GM10248 (cell line): ENCODE measurements at regions not wholly inside any gene's neighbourhood (a gene's known extent, or its start where the extent isn't known, plus 50 kb on each side); places are given as distances from the start of the nearest gene placed in this dataset.

ENCODE experiments used
- CTCF ChIA-PET: fragments of 300-600 bp; sonication (Branson Sonifier 250); formaldehyde crosslinking; extraction: SDS; loops from one replicate; lab custom pipeline; 2021; ENCODE audit warnings: antibody characterized with exemption; lab: Yijun Ruan, JAX
- POLR2A ChIA-PET: fragments of 350-650 bp; sonication (Branson Sonifier 250); formaldehyde crosslinking; extraction: SDS; loops from one replicate; lab custom pipeline; 2020; ENCODE audit warnings: antibody characterized with exemption; lab: Yijun Ruan, JAX
- DNase-seq: peaks from one replicate; pipeline ENCODE4 v3.0.0; 2012; ENCODE audit errors: extremely low spot score
- TF ChIP-seq, protein P1 (sequence below): IDR thresholded peaks from 2 replicates; pipeline ENCODE4 v1.5.1; 2012; ENCODE audit warnings: mild to moderate bottlenecking, low read depth; ENCODE audit errors: extremely low read depth, missing control alignments, control extremely low read depth

DNA sequence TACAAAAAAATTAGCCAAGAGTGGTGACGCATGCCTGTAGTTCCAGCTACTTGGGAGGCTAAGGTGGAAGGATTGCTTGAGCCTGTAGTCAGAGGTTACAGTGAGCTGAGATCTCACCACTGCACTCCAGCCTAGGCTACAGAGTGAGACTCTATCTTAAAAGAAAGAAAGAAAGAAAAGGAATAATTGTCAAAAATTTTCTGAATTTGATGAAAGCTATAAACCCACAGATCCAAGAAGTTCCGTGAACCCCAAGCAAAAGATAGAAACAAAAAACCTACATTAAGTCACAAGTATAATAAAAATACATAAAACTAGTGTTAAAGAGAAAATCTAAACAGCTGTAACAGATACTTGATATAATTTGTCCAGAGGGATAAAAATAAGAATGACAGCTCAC is 60.1 kb upstream of the KMT2C start:
- ChIA-PET CTCF (interaction anchor here (0.9 to 1.1 kb wide), 2 partner anchors 10 to 15 kb away, joined by 3 read pairs; no protein-coding TSS in a partner anchor), POLR2A (no interaction called here)
- no peak for DNase-seq
- TF ChIP-seq, protein P1, sequence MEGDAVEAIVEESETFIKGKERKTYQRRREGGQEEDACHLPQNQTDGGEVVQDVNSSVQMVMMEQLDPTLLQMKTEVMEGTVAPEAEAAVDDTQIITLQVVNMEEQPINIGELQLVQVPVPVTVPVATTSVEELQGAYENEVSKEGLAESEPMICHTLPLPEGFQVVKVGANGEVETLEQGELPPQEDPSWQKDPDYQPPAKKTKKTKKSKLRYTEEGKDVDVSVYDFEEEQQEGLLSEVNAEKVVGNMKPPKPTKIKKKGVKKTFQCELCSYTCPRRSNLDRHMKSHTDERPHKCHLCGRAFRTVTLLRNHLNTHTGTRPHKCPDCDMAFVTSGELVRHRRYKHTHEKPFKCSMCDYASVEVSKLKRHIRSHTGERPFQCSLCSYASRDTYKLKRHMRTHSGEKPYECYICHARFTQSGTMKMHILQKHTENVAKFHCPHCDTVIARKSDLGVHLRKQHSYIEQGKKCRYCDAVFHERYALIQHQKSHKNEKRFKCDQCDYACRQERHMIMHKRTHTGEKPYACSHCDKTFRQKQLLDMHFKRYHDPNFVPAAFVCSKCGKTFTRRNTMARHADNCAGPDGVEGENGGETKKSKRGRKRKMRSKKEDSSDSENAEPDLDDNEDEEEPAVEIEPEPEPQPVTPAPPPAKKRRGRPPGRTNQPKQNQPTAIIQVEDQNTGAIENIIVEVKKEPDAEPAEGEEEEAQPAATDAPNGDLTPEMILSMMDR, result no peak

DNA sequence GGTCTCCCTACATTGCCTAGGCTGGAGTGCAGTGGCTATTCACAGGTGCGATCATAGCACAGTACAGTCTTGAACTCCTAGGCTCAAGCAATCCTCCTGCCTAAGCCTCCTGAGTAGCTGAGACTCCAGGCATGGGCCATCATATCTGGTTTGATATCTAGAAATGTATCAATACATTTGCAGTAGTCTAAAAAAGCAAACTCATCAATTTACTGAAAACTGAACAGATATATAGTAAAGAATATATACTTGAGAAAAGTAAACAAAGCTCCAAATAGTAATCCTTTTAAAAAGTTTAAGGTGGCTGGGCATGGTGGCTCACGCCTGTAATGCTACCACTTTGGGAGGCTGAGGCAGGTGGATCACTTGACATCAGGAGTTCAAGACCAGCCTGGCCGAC is 57.1 kb upstream of the KMT2C start:
- ChIA-PET POLR2A (no interaction called here), CTCF (interaction anchor here (0.6 kb wide), 1 partner anchor 10 kb away, joined by 3 read pairs; no protein-coding TSS in a partner anchor)
- DNase-seq, result no peak
- TF ChIP-seq, protein P1, result no peak

DNA sequence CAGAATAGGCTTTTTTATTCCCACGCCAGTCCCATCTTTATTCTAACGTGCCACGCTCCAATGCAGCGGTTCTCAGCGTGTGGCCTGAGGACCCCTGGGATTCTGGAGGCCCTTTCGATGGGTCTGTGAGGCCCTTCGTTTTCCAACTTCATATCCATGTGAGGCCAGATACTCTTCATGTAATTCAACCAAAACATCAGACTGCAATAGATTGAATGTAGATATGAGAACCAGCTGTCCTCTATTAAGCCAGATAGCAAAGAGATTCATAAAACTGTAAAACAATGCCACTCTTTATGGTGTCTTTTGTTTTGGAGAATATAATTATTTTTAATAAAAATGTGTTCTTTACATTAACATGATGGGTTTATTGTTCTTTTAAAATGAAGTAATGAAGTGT is 53.2 kb upstream of the KMT2C start:
- POLR2A ChIA-PET, result no interaction called here
- TF ChIP-seq, protein P1, result no peak
- CTCF ChIA-PET, result no interaction called here
- no peak for DNase-seq

DNA sequence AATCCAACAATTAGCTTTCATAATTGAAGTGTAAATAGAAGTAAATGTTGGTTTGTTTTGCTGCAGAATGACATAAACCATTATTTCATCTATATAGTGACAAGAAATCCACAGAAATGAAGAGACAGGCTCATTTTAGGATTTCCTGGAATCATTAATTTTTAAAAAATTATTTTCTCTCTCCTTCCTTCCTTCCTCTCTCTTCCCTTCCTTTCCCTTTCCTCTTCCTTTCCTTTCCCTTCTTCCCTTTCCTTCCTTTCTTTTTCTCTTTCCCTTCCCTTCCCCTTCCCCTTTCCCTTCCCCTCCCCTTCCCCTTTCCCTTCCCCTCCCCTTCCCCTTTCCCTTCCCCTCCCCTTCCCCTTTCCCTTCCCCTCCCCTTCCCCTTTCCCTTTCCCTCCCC is 51.2 kb upstream of the KMT2C start:
- ChIA-PET POLR2A (no interaction called here), CTCF (no interaction called here)
- TF ChIP-seq, protein P1, result no peak
- no peak for DNase-seq

DNA sequence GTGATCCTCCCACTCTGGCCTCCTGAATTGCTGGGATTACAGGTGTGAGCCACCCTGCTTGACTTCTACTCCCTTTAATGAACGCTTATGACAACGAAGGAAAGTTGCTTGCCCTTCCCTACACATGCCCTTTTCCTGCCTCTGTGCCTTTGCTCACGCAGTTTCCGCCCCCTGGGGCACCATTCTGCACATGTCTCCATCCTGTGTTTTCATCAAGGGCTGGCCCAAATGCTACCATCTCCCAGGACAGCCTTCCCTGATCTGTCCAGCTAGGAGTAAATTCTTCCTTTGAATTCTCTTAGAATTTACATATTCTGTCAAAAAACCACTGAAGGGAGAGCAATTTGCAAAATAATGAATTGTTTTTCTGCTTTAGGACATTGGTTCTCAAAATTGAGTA is 50.0 kb upstream of the KMT2C start:
- CTCF ChIA-PET, result no interaction called here
- DNase-seq, result no peak
- TF ChIP-seq, protein P1, result no peak
- POLR2A ChIA-PET, result no interaction called here
